HFF-Myc (cell line): ENCODE measurements at regions not wholly inside any gene's neighbourhood (a gene's known extent, or its start where the extent isn't known, plus 50 kb on each side); places are given as distances from the start of the nearest gene placed in this dataset.

Source experiments
- DNase-seq: peaks from one replicate; pipeline ENCODE4 v3.0.0-alpha.2; 2011; ENCODE audit warnings: low read depth; ENCODE audit errors: extremely low read depth
- H3K4me3 ChIP-seq: replicated peaks from 2 replicates; pipeline ENCODE4 v1.5.1; 2011; ENCODE audit warnings: low read depth, mild to moderate bottlenecking, control low read depth, low read length
- TF ChIP-seq, protein P1 (sequence below): IDR thresholded peaks from 2 replicates; pipeline ENCODE4 v1.5.1; 2012; ENCODE audit warnings: mild to moderate bottlenecking, low read depth, low read length, control low read depth; ENCODE audit errors: missing control alignments

DNA sequence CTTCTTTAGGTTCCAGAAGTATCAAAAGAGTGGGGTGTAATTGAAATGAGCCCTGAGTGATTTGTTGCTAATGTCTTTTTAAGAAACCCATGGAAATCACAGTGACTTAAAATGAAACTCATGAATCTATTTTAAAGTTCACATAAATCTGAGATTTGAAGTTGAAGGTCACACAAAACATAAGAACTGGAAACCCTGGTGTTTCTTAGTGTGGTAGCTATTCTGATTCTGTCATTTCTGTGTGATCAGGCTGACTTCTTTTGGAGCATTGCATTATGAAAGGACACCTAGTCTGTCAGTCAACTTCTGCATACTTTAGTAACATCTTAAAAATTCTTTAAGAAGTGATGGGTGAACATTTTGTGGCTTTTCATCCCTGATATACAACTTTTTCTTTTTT is 448.8 kb downstream of the TLE4 start:
- DNase-seq, result no peak
- TF ChIP-seq, protein P1, sequence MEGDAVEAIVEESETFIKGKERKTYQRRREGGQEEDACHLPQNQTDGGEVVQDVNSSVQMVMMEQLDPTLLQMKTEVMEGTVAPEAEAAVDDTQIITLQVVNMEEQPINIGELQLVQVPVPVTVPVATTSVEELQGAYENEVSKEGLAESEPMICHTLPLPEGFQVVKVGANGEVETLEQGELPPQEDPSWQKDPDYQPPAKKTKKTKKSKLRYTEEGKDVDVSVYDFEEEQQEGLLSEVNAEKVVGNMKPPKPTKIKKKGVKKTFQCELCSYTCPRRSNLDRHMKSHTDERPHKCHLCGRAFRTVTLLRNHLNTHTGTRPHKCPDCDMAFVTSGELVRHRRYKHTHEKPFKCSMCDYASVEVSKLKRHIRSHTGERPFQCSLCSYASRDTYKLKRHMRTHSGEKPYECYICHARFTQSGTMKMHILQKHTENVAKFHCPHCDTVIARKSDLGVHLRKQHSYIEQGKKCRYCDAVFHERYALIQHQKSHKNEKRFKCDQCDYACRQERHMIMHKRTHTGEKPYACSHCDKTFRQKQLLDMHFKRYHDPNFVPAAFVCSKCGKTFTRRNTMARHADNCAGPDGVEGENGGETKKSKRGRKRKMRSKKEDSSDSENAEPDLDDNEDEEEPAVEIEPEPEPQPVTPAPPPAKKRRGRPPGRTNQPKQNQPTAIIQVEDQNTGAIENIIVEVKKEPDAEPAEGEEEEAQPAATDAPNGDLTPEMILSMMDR, result no peak
- no peak overlapping the region for H3K4me3 ChIP-seq

DNA sequence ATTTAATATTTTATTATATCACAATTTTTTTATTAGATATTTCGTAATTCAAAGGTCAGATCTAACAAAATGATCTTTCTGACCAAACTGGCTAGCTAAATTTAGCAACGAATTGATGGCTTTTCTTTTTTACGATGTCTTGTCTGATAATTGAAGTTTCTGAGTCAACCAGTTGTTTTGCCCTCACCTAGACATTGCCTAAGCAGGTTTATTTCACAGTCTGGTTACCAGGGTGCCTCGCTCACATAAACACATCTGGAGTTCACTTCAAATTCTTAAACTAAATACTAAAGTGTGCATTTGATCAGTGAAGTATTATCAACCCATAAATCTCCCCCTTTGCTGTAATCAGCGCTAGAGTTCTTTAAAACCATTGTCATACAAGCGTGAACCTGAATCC is 448.3 kb downstream of the TLE4 start:
- TF ChIP-seq, protein P1, result no peak
- H3K4me3 ChIP-seq, result no peak overlapping the region
- DNase-seq, result no peak

DNA sequence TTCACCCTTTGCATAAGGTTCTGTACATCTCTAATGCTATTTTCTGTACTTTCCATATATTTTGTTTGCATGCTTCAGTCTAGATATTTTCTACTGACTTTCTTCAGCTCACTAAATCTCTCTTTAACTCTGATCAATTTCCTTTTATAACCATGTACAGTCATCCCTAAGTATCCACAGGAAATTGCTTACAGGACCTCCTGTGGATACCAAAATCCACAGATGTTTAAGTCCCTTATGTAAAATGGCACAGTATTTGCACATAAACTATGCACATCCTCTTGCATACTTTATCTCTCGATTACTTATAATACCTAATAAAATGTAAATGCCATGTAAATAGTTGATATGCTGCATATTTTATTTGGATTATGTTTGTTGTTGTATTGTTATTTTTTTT is 442.1 kb downstream of the TLE4 start:
- no peak overlapping the region for H3K4me3 ChIP-seq
- TF ChIP-seq, protein P1, result no peak
- DNase-seq, result no peak

DNA sequence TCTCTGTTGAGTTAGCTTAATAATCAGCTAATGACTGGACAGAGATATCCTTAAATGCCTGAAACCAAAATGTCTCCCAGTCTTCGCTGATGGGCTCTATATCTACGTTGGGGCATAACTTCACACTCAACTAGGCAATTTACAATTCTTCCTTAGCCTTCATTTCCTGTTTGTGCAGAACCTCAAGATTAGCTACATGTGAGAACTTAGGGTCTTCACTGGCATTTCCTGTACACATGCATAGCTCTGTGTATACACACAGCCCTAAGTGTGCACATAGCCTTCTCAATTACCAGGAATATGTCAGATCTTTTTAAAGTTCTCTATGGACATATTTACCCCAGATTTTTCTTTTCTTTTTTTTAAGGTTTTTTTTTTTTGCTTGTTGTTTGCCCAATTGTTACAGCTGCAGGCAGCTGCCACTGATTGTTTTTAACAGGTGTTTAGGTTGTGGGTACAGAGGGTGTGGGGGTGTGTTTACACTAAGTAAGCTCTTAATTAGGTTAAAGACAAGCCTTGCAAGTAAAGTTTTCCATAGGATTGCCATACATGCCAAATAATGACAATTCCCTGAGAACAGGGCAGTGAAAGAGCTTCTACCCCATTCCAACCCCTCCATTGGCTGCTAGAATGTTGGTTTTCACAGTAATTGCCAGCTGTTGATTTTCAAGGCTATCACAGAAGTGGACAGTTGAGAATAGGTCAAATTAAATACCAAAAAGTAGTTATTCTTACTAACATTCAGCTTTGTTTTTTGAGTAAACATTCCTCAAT is 441.0 kb downstream of the TLE4 start:
- no peak overlapping the region for H3K4me3 ChIP-seq
- TF ChIP-seq, protein P1, result no peak
- no peak for DNase-seq

DNA sequence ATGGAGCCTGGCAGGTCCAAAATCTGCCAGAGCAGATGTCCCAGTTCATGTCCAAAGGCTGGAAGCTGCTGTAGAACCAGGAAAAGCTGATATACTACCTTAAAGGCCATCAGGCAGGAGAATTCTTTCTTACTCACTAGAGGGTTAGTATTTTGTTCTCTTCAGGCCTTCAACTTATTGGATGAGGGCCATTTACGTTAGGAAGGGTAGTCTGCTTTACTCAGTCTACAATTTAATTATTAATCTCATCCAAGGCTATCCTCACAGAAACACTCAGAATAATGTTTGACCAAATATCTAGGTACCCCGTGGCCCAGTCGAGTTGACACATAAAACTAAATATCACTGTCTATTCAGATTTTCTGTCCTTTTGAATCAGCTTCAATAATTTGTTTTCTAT is 437.4 kb downstream of the TLE4 start:
- no peak overlapping the region for H3K4me3 ChIP-seq
- TF ChIP-seq, protein P1, result no peak
- DNase-seq, result no peak

DNA sequence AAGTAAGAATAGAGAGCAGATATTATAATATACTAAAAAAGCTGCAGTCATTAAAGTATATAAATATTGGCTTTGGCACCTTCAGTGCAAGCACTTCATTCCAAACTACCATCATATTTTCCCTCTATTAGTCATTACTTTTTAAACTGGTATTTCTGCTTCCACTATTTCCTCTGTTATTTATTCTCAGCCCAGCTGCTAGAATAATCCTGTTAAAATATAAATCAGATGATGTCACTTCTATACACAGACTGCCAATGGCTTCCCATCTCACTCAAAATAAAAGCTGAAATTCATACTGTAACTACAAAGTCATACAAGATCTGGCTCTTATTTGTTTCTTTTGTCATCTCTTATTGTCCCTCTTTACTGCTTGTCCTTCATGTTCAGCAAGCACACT is 432.9 kb downstream of the TLE4 start:
- DNase-seq, result no peak
- no peak overlapping the region for H3K4me3 ChIP-seq
- TF ChIP-seq, protein P1, result no peak

DNA sequence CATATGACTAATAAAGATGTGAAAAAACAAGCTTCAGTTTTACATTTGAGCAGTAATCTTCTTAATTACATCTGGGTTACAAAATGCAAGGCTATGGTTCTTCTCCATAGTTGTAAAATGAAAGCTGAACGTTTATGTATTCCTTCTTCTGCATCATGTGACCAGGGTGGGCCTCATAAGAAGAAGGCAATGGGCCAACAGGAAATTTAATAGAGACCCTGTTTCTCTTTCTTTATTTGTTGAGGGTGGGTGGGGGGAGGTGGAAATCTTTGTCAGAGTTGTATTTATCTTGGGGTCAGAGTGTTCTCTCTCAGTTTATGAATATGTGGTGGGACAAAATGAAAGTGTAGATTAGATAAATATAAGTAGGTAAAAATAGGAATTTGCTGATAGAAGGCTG is 418.8 kb downstream of the TLE4 start:
- no peak for DNase-seq
- H3K4me3 ChIP-seq, result no peak overlapping the region
- TF ChIP-seq, protein P1, result no peak
